SK-N-MC (cell line): ENCODE measurements at regions not wholly inside any gene's neighbourhood (a gene's known extent, or its start where the extent isn't known, plus 50 kb on each side); places are given as distances from the start of the nearest gene placed in this dataset.

Experiments used
- FOXP2 ChIP-seq: optimal IDR thresholded peaks from 2 replicates; pipeline ENCODE3; 2011; ENCODE audit warnings: mild to moderate bottlenecking, moderate library complexity; ENCODE audit not compliant: insufficient read depth; ENCODE audit errors: extremely low read length, control extremely low read depth
- POLR2AphosphoS5 ChIP-seq: IDR thresholded peaks from 2 replicates; pipeline ENCODE4 v1.6.1; 2012; ENCODE audit warnings: mild to moderate bottlenecking, low read depth, low read length, borderline replicate concordance

DNA sequence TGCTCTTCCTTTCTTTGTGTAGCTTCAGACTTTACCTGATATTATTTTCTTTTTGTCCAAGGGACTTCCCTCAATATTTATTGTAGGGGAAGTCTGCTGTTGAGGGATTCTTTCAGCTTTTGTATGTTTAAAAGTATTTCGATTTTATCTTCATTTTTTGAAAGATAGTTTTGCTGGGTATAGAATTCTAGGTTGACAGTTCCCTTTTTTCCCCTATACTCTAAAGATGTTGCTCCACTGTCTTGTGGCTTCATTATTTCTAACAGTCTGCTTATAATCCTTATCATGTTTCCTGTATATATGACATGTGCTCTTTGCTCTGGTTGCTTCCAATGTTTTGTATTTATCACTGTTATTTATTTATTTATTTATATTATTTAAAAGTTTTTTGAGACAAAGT lies 57.3 kb downstream of the CYTL1 start:
- TF ChIP-seq POLR2AphosphoS5, result no peak
- no peak for TF ChIP-seq FOXP2
